ENCODE measurements at regions not wholly inside any gene's neighbourhood (a gene's known extent, or its start where the extent isn't known, plus 50 kb on each side); places are given as distances from the start of the nearest gene placed in this dataset.

- DNase-seq, result no peak
These were observed 161.7 kb downstream of the OPA1 start for GRCh38 chr3:193754719-193755118.

- DNase-seq, result no peak
These were observed 163.5 kb downstream of the OPA1 start for GRCh38 chr3:193756536-193756935.

GRCh38 chr3:193757457-193757856, 164.4 kb downstream of the OPA1 start:
- DNase-seq, result no peak

- DNase-seq, result no peak
These were observed 169.0 kb downstream of the OPA1 start for GRCh38 chr3:193761969-193762368.

GRCh38 chr3:193762657-193763056, 169.6 kb downstream of the OPA1 start:
- DNase-seq, result no peak

- DNase-seq, result no peak
These were observed 172.0 kb downstream of the OPA1 start for GRCh38 chr3:193764959-193765358.

GRCh38 chr3:193767353-193768069, 174.5 kb downstream of the OPA1 start:
- no peak for DNase-seq

GRCh38 chr3:193768070-193768394, 175.0 kb downstream of the OPA1 start:
- no peak for DNase-seq

- no peak for DNase-seq
These were observed 176.4 kb downstream of the OPA1 start for GRCh38 chr3:193769437-193769836.

GRCh38 chr3:193771011-193771652, 178.1 kb downstream of the OPA1 start:
- no peak for DNase-seq

- DNase-seq, result no peak
These were observed 178.8 kb downstream of the OPA1 start for GRCh38 chr3:193771653-193772421.

- DNase-seq, result no peak
These were observed 179.4 kb downstream of the OPA1 start for GRCh38 chr3:193772422-193772763.

GRCh38 chr3:193773266-193774220, 180.5 kb downstream of the OPA1 start:
- no peak for DNase-seq

- no peak for DNase-seq
These were observed 181.4 kb downstream of the OPA1 start for GRCh38 chr3:193774272-193774915.

GRCh38 chr3:193774916-193775285, 181.9 kb downstream of the OPA1 start:
- DNase-seq, result no peak

- no peak for DNase-seq
These were observed 182.5 kb downstream of the OPA1 start for GRCh38 chr3:193775421-193776077.

GRCh38 chr3:193776626-193777358, 183.8 kb downstream of the OPA1 start:
- DNase-seq, result peak; percentile 8

GRCh38 chr3:193777524-193777923, 184.5 kb downstream of the OPA1 start:
- no peak for DNase-seq

GRCh38 chr3:193778676-193779075, 185.7 kb downstream of the OPA1 start:
- DNase-seq, result no peak

GRCh38 chr3:193779933-193780332, 186.9 kb downstream of the OPA1 start:
- no peak for DNase-seq

- DNase-seq, result no peak
These were observed 187.4 kb downstream of the OPA1 start for GRCh38 chr3:193780397-193780796.

Data from CD4-positive, alpha-beta T cell treated with Interleukin-17A for 4 hours (primary cell).